OCI-LY7 (cell line): ENCODE measurements at regions not wholly inside any gene's neighbourhood (a gene's known extent, or its start where the extent isn't known, plus 50 kb on each side); places are given as distances from the start of the nearest gene placed in this dataset.

ENCODE experiments used
- BruUV-seq: library from RNA; stranded (reverse); fragments of 400-500 nt; replicated peaks from 2 replicates; lab custom pipeline; 2021; lab: Mats Ljungman, UMichigan
- CTCF ChIA-PET: fragments of 300-600 bp; sonication (Branson Sonifier 250); formaldehyde crosslinking; loops from one replicate; lab custom pipeline; 2022; ENCODE audit warnings: antibody characterized with exemption; ENCODE audit not compliant: unreplicated experiment; lab: Charles Lee
- POLR2A ChIA-PET: fragments of 300-600 bp; sonication (Branson Sonifier 250); formaldehyde crosslinking; loops from one replicate; lab custom pipeline; 2022; ENCODE audit warnings: antibody characterized with exemption; lab: Charles Lee
- DNase-seq: peaks from one replicate; pipeline ENCODE4 v3.0.0-alpha.2; 2015; ENCODE audit warnings: low spot score
- H2AFZ ChIP-seq: fragments of 200-600 bp; sonication (generic), shearing (Covaris generic); 2 replicates; pipeline ENCODE4 v1.6.1; 2014; ENCODE audit warnings: mild to moderate bottlenecking, antibody characterized with exemption, low read length, moderate library complexity
- H3K27ac ChIP-seq: fragments of 200-600 bp; sonication (generic); 2 replicates; pipeline ENCODE4 v1.5.1; 2014; ENCODE audit warnings: mixed run types, low read depth, mild to moderate bottlenecking, moderate library complexity, low read length, inconsistent platforms; ENCODE audit not compliant: poor library complexity, severe bottlenecking
- H3K36me3 ChIP-seq: fragments of 200-600 bp; sonication (generic); 2 replicates; pipeline ENCODE4 v1.6.1; 2014; ENCODE audit warnings: mild to moderate bottlenecking, antibody characterized with exemption, low read length, moderate library complexity, mixed read lengths; ENCODE audit not compliant: insufficient read depth
- H3K4me1 ChIP-seq: fragments of 200-600 bp; sonication (generic); 2 replicates; pipeline ENCODE4 v1.5.1; 2014; ENCODE audit warnings: mild to moderate bottlenecking, low read length; ENCODE audit not compliant: insufficient read depth, poor library complexity, severe bottlenecking
- H3K4me2 ChIP-seq: fragments of 200-600 bp; sonication (generic); 2 replicates; pipeline ENCODE4 v1.6.1; 2014; ENCODE audit warnings: mild to moderate bottlenecking, low read length
- H3K4me3 ChIP-seq: fragments of 200-600 bp; sonication (generic); 2 replicates; pipeline ENCODE4 v1.5.1; 2014; ENCODE audit warnings: mild to moderate bottlenecking, low read depth, low read length; ENCODE audit not compliant: poor library complexity, severe bottlenecking
- H3K79me2 ChIP-seq: fragments of 200-600 bp; sonication (generic); 2 replicates; pipeline ENCODE4 v1.6.1; 2016; ENCODE audit warnings: low read depth, mild to moderate bottlenecking, low read length, moderate library complexity, mixed read lengths; ENCODE audit not compliant: insufficient read depth
- H3K9me2 ChIP-seq: fragments of 200-600 bp; sonication (generic); 2 replicates; pipeline ENCODE4 v1.6.1; 2016; ENCODE audit warnings: mild to moderate bottlenecking, low read length, mixed read lengths; ENCODE audit not compliant: insufficient read depth
- H3K9me3 ChIP-seq: fragments of 200-600 bp; sonication (generic); 2 replicates; pipeline ENCODE4 v1.6.1; 2014; ENCODE audit warnings: mild to moderate bottlenecking, mixed run types, low read length, mixed read lengths
- H4K20me1 ChIP-seq: fragments of 200-600 bp; sonication (generic); 2 replicates; pipeline ENCODE4 v1.6.1; 2014; ENCODE audit warnings: mild to moderate bottlenecking, antibody characterized with exemption, low read length, moderate library complexity, mixed read lengths; ENCODE audit not compliant: insufficient read depth
- EZH2phosphoT487 ChIP-seq: fragments of 200-600 bp; sonication (generic); IDR thresholded peaks from 2 replicates; pipeline ENCODE4 v1.6.1; 2018; ENCODE audit warnings: low read depth, borderline replicate concordance, mild to moderate bottlenecking, mixed run types, antibody characterized with exemption, low read length, moderate library complexity, mixed read lengths
- intact Hi-C: fragments of 100-400 bp; cut with micrococcal nuclease; formaldehyde crosslinking; loops from one replicate; pipeline ENCODE4 v1.10.0; 2022; ENCODE audit not compliant: unreplicated experiment
- TF ChIP-seq, protein P1 (sequence below): fragments of 200-600 bp; sonication (generic); conservative IDR thresholded peaks from 2 replicates; pipeline ENCODE4 v1.5.1; 2014; ENCODE audit warnings: mild to moderate bottlenecking, antibody characterized with exemption, low read length, moderate library complexity, mixed read lengths

DNA sequence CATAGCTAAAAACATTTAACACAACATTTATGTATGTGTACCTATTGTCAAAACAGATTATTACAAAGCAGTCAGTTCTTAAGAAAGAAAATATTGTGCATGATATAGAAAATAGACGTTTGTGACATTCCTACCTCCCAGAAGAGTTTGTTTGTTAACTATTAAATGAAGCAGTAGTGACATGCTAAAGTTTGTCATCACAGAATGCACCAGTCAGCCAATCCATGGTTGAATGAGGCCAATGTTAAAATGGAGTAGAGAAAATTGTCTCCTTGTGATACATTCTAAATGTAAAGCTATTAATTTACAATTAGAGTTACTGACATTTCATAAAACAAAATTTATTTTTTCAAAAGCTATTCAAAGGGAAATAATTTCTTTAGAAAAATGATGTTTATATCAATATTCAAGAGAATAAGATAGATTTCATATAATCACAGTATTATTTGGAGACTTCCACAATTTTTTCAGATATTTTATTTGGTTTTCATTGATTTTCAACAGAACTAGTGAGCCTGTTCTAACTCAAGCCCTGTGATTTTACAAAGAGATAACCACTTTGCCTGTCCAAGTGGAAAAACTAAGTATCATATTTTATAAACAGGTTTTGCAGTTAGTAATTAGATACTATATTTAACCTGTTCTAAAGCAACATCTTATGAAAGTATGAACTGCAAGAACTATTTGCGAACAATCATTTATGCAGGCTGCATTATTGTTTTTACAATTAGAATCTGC, 176.8 kb downstream of the ISL1 start:
- H3K27ac ChIP-seq = no peak overlapping the region
- TF ChIP-seq, protein P1, sequence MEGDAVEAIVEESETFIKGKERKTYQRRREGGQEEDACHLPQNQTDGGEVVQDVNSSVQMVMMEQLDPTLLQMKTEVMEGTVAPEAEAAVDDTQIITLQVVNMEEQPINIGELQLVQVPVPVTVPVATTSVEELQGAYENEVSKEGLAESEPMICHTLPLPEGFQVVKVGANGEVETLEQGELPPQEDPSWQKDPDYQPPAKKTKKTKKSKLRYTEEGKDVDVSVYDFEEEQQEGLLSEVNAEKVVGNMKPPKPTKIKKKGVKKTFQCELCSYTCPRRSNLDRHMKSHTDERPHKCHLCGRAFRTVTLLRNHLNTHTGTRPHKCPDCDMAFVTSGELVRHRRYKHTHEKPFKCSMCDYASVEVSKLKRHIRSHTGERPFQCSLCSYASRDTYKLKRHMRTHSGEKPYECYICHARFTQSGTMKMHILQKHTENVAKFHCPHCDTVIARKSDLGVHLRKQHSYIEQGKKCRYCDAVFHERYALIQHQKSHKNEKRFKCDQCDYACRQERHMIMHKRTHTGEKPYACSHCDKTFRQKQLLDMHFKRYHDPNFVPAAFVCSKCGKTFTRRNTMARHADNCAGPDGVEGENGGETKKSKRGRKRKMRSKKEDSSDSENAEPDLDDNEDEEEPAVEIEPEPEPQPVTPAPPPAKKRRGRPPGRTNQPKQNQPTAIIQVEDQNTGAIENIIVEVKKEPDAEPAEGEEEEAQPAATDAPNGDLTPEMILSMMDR = no peak
- TF ChIP-seq EZH2phosphoT487 = no peak
- no peaks in the 10 kb centered on the region for H3K79me2 ChIP-seq

DNA sequence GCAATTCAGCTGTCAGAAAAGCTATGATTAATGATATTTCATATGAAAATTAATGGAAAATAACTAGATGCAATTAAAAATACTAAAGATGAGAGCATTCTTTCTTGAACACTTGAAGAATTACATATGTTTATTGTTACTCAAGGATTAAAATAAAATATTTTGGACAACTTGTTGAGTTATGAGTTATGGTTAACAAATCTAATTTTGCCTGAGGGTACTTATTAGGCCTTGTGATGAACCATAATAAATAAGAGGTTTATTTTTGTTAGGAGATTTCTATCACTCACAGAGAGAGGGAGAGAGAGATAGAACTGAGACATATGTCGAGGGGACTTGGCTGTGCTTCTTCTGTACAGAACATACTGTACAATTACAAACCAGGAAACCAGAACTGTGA, 183.7 kb downstream of the ISL1 start:
- Histone ChIP-seq H4K20me1 (no peaks in the 10 kb centered on the region), H3K4me1 (no peaks in the 10 kb centered on the region), H3K36me3 (no peaks in the 10 kb centered on the region), H3K27ac (no peak overlapping the region), H3K9me3 (no peaks in the 10 kb centered on the region), H3K4me3 (no peak overlapping the region), H3K4me2 (no peak overlapping the region), H3K79me2 (no peaks in the 10 kb centered on the region), H2AFZ (no peak overlapping the region), H3K9me2 (no peaks in the 10 kb centered on the region)
- BruUV-seq = no TSS peak
- intact Hi-C loops = no loop called here
- ChIA-PET POLR2A (no interaction called here), CTCF (no interaction called here)
- no peak for TF ChIP-seq EZH2phosphoT487
- TF ChIP-seq, protein P1 = no peak
- DNase-seq = no peak

More for the DNA sequence above, 176.8 kb downstream of the ISL1 start:
- Histone ChIP-seq H3K4me2 (no peak overlapping the region), H3K36me3 (no peaks in the 10 kb centered on the region), H3K4me1 (no peaks in the 10 kb centered on the region), H4K20me1 (no peaks in the 10 kb centered on the region), H3K9me3 (no peaks in the 10 kb centered on the region), H3K9me2 (no peaks in the 10 kb centered on the region), H3K4me3 (no peak overlapping the region), H2AFZ (no peak overlapping the region)
- no peak for DNase-seq
- CTCF ChIA-PET = no interaction called here
- intact Hi-C loops = no loop called here
- BruUV-seq = no TSS peak
- POLR2A ChIA-PET = no interaction called here

DNA sequence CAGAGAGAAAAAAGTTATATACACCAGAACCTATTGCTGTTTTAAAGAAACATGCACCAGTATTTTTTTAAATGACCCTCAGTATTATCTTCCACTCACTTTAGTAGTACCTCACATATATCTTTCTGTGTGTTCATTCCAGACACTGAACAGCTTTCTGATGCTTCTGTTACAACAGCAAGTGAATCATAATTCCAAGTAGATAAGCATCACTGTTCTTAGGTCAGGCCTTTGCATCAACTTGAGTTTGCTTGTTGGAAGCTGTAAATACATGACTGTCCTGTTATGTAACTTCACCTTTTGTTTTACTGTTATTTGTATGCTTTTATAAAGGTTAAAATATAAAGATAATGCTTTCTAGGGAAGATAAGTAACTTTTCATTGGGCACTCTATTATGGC, 184.4 kb downstream of the ISL1 start:
- intact Hi-C loops = no loop called here

More for the DNA sequence above, 184.4 kb downstream of the ISL1 start:
- Histone ChIP-seq H3K36me3 (no peaks in the 10 kb centered on the region), H3K79me2 (no peaks in the 10 kb centered on the region), H3K4me1 (no peaks in the 10 kb centered on the region), H3K27ac (no peak overlapping the region), H3K4me2 (no peak overlapping the region), H2AFZ (no peak overlapping the region), H3K9me2 (no peaks in the 10 kb centered on the region), H3K4me3 (no peak overlapping the region), H3K9me3 (no peaks in the 10 kb centered on the region), H4K20me1 (no peaks in the 10 kb centered on the region)
- ChIA-PET POLR2A (no interaction called here), CTCF (no interaction called here)
- DNase-seq = no peak
- TF ChIP-seq, protein P1 = no peak
- no peak for TF ChIP-seq EZH2phosphoT487
- no TSS peak for BruUV-seq
